ENCODE measurements at regions not wholly inside any gene's neighbourhood (a gene's known extent, or its start where the extent isn't known, plus 50 kb on each side); places are given as distances from the start of the nearest gene placed in this dataset.

DNA sequence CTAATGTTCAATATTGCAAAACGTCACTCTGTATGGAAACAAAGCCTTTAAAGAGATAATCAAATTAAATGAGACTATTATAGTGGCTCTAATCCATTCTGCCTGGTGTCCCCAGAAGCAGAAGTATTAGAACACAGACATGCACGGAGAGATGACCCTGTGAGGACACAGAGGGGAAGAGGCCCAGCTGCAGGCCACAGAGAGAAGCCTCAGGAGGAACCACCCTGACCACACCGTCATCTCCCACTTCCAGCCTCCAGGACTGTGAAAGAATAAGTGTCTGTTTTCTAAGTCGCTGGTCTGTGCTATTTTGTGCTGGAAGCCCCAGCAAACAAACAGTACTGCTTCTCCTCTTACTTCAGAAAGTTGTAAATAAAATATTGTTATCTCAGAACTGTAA, 283.5 kb upstream of the ADARB2 start:
- TF ChIP-seq EZH2 (IDR thresholded peaks at IDR 0.05; ENCODE audit: borderline replicate concordance, low read depth, low read length, severe bottlenecking), result no peak
- TF ChIP-seq CTCF (IDR thresholded peaks at IDR 0.05; ENCODE audit: borderline replicate concordance, extremely low read depth, low read length, poor library complexity, severe bottlenecking), result no peak

Data from DND-41 (cell line).